ENCODE measurements at regions not wholly inside any gene's neighbourhood (a gene's known extent, or its start where the extent isn't known, plus 50 kb on each side); places are given as distances from the start of the nearest gene placed in this dataset.

DNA sequence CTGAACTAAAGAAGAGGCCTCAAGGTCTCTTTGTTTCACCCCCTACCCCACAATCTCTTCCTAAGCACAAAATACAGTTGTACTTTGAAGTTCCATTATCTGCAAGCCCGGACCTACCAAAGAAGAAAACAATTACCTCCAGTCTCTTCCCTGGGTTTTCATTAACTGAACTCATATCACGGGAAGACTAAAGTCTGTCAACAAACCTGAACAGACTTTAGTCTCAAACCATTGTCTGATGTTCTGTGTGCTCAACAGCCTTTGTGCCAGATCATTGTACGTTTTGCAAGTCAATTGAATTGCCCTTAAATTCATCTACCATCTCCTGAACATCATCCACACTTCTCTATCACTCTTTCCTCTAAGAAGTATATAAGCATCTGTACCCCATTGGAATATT lies 1021.9 kb upstream of the CDH2 start:
- Histone ChIP-seq H3K27ac (replicated peaks) (no peak overlapping the region), H3K27me3 (ENCODE audit: insufficient read depth, poor library complexity, severe bottlenecking) (no peaks in the 10 kb centered on the region), H3K4me3 (replicated peaks; ENCODE audit: insufficient read depth, low read length) (no peak overlapping the region)
- DNase-seq (ENCODE audit: low read depth in 1 of 2, low spot score in 1 of 2), result no peak
- no peak for TF ChIP-seq SPI1 (IDR thresholded peaks at IDR 0.05; ENCODE audit: borderline replicate concordance, low read depth)
- TF ChIP-seq POLR2AphosphoS5 (IDR thresholded peaks at IDR 0.05; ENCODE audit: low read depth), result no peak
- TF ChIP-seq, protein P1, sequence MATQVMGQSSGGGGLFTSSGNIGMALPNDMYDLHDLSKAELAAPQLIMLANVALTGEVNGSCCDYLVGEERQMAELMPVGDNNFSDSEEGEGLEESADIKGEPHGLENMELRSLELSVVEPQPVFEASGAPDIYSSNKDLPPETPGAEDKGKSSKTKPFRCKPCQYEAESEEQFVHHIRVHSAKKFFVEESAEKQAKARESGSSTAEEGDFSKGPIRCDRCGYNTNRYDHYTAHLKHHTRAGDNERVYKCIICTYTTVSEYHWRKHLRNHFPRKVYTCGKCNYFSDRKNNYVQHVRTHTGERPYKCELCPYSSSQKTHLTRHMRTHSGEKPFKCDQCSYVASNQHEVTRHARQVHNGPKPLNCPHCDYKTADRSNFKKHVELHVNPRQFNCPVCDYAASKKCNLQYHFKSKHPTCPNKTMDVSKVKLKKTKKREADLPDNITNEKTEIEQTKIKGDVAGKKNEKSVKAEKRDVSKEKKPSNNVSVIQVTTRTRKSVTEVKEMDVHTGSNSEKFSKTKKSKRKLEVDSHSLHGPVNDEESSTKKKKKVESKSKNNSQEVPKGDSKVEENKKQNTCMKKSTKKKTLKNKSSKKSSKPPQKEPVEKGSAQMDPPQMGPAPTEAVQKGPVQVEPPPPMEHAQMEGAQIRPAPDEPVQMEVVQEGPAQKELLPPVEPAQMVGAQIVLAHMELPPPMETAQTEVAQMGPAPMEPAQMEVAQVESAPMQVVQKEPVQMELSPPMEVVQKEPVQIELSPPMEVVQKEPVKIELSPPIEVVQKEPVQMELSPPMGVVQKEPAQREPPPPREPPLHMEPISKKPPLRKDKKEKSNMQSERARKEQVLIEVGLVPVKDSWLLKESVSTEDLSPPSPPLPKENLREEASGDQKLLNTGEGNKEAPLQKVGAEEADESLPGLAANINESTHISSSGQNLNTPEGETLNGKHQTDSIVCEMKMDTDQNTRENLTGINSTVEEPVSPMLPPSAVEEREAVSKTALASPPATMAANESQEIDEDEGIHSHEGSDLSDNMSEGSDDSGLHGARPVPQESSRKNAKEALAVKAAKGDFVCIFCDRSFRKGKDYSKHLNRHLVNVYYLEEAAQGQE (IDR thresholded peaks at IDR 0.05; ENCODE audit: insufficient replicate concordance, low read depth), result no peak
- no peak for TF ChIP-seq GABPA (IDR thresholded peaks at IDR 0.05; ENCODE audit: low read depth)
- TF ChIP-seq, protein P2, sequence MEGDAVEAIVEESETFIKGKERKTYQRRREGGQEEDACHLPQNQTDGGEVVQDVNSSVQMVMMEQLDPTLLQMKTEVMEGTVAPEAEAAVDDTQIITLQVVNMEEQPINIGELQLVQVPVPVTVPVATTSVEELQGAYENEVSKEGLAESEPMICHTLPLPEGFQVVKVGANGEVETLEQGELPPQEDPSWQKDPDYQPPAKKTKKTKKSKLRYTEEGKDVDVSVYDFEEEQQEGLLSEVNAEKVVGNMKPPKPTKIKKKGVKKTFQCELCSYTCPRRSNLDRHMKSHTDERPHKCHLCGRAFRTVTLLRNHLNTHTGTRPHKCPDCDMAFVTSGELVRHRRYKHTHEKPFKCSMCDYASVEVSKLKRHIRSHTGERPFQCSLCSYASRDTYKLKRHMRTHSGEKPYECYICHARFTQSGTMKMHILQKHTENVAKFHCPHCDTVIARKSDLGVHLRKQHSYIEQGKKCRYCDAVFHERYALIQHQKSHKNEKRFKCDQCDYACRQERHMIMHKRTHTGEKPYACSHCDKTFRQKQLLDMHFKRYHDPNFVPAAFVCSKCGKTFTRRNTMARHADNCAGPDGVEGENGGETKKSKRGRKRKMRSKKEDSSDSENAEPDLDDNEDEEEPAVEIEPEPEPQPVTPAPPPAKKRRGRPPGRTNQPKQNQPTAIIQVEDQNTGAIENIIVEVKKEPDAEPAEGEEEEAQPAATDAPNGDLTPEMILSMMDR (IDR thresholded peaks at IDR 0.05; ENCODE audit: insufficient read depth, low read length), result no peak

DNA sequence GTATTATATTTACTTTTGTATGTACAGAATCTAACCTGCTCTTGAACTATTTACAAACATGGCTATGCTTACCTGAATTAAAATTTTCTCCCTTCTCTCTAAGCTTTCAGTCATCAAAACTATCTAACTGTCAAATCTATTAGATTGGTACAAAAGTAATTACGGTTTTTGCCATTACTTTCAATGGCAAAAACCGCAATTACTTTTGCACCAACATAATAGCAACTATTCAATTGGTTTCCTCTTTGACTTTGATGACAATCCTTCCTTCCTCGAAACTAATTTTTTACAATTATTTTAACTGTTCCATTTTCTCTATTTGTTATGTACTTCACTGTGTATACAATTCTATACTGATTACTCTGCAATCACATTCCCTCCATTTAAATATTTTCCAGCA lies 1019.4 kb upstream of the CDH2 start:
- no peak overlapping the region for H3K4me3 ChIP-seq (replicated peaks; ENCODE audit: insufficient read depth, low read length)

DNA sequence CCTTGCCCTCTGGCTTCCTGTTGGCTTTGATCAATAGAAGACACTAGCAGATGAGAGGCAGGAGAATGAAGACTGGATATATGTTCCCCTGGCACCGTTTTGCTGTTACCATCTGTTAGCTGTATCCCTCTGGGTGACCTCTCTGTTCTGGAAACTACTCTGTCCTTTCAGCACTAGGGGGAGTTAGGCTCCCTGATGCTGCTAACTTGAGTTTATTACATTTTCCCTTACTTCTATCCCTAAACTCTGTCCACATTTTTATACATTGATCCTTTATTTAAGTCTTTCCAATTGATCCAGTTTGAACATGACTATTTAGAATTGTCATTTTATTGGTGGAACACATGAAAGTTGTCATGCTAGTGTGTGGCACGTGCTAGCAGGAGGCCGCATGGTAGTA lies 1014.3 kb upstream of the CDH2 start:
- no peak for DNase-seq (ENCODE audit: low read depth in 1 of 2, low spot score in 1 of 2)
- Histone ChIP-seq H3K4me3 (replicated peaks; ENCODE audit: insufficient read depth, low read length) (no peak overlapping the region), H3K27ac (replicated peaks) (no peak overlapping the region), H3K27me3 (ENCODE audit: insufficient read depth, poor library complexity, severe bottlenecking) (no peaks in the 10 kb centered on the region)
- no peak for TF ChIP-seq SPI1 (IDR thresholded peaks at IDR 0.05; ENCODE audit: borderline replicate concordance, low read depth)
- TF ChIP-seq POLR2AphosphoS5 (IDR thresholded peaks at IDR 0.05; ENCODE audit: low read depth), result no peak
- no peak for TF ChIP-seq GABPA (IDR thresholded peaks at IDR 0.05; ENCODE audit: low read depth)
- TF ChIP-seq, protein P1 (IDR thresholded peaks at IDR 0.05; ENCODE audit: insufficient replicate concordance, low read depth), result no peak
- TF ChIP-seq, protein P2 (IDR thresholded peaks at IDR 0.05; ENCODE audit: insufficient read depth, low read length), result no peak

More for the DNA sequence above, 1019.4 kb upstream of the CDH2 start:
- Histone ChIP-seq H3K27me3 (ENCODE audit: insufficient read depth, poor library complexity, severe bottlenecking) (no peaks in the 10 kb centered on the region), H3K27ac (replicated peaks) (no peak overlapping the region)
- TF ChIP-seq, protein P2 (IDR thresholded peaks at IDR 0.05; ENCODE audit: insufficient read depth, low read length), result no peak
- TF ChIP-seq GABPA (IDR thresholded peaks at IDR 0.05; ENCODE audit: low read depth), result no peak
- TF ChIP-seq POLR2AphosphoS5 (IDR thresholded peaks at IDR 0.05; ENCODE audit: low read depth), result no peak
- no peak for TF ChIP-seq SPI1 (IDR thresholded peaks at IDR 0.05; ENCODE audit: borderline replicate concordance, low read depth)
- TF ChIP-seq, protein P1 (IDR thresholded peaks at IDR 0.05; ENCODE audit: insufficient replicate concordance, low read depth), result no peak
- no peak for DNase-seq (ENCODE audit: low read depth in 1 of 2, low spot score in 1 of 2)
